HCT116 (cell line): ENCODE measurements at regions not wholly inside any gene's neighbourhood (a gene's known extent, or its start where the extent isn't known, plus 50 kb on each side); places are given as distances from the start of the nearest gene placed in this dataset.

Experiments
- ATF3 ChIP-seq: IDR thresholded peaks from 2 replicates; pipeline ENCODE4 v1.6.1; 2012
- CEBPB ChIP-seq: IDR thresholded peaks from 2 replicates; pipeline ENCODE4 v1.6.1; 2012; ENCODE audit warnings: low read depth
- CTCF ChIP-seq, 3 experiments: fragments of 200-600 bp in 1 of 3; sonication (generic) in 1 of 3; IDR thresholded peaks in 2 of 3; conservative IDR thresholded peaks in 1 of 3; 2 replicates each; pipeline ENCODE4 v1.5.1; 2012 to 2017; ENCODE audit warnings: low read depth in 2 of 3, low read length in 2 of 3, antibody characterized with exemption in 1 of 3, borderline replicate concordance in 1 of 3, control low read depth in 1 of 3, mild to moderate bottlenecking in 1 of 3, mixed read lengths in 1 of 3, mixed run types in 1 of 3, moderate library complexity in 1 of 3; ENCODE audit not compliant: insufficient read depth in 1 of 3
- EGR1 ChIP-seq: IDR thresholded peaks from 2 replicates; pipeline ENCODE4 v1.6.1; 2012; ENCODE audit warnings: low read depth
- EZH2 ChIP-seq: fragments of 200-600 bp; sonication (generic); IDR thresholded peaks from 2 replicates; pipeline ENCODE4 v1.6.1; 2017; ENCODE audit warnings: antibody characterized with exemption, mixed run types
- EZH2phosphoT487 ChIP-seq: fragments of 200-600 bp; IDR thresholded peaks from 2 replicates; pipeline ENCODE4 v1.6.1; 2018; ENCODE audit warnings: antibody characterized with exemption, borderline replicate concordance
- POLR2A ChIP-seq: IDR thresholded peaks from 2 replicates; pipeline ENCODE4 v1.7.0; 2011; ENCODE audit warnings: borderline replicate concordance; ENCODE audit not compliant: insufficient read depth, insufficient read length; ENCODE audit errors: extremely low read depth
- POLR2AphosphoS5 ChIP-seq: IDR thresholded peaks from 2 replicates; pipeline ENCODE4 v1.6.1; 2011; ENCODE audit warnings: mild to moderate bottlenecking, low read depth, low read length, moderate library complexity
- RAD21 ChIP-seq: IDR thresholded peaks from 2 replicates; pipeline ENCODE4 v1.6.1; 2012; ENCODE audit warnings: low read depth, mild to moderate bottlenecking
- SIN3A ChIP-seq: IDR thresholded peaks from 2 replicates; pipeline ENCODE4 v1.6.1; 2012; ENCODE audit warnings: low read depth
- SP1 ChIP-seq: IDR thresholded peaks from 2 replicates; pipeline ENCODE4 v1.6.1; 2012; ENCODE audit warnings: low read depth
- TF ChIP-seq, protein P1 (sequence below): IDR thresholded peaks from 2 replicates; pipeline ENCODE4 v1.6.1; 2012

DNA sequence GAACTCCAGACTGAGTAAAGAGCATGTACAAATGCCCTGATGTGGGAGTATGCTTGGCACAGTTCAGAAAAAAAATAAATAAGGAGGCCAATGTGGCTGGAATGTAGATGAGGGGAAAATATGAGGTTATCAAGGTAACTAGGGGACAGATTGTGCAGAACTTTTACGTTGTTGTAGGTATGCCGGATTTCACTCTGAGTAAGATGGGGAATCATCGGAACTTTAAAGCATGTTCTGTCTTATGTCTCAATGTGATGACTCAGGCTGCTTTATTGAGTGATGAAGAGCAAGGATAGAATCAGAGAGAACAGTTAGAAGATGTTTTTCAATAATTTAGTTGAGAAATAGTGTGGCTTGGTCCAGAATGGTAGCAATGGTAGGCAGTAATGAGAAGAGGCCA lies 130.4 kb downstream of the C11orf87 start:
- TF ChIP-seq CTCF (IDR thresholded peaks at IDR 0.05 in 2 of 3, conservative IDR thresholded peaks at IDR 0.05 in 1 of 3; ENCODE audit: borderline replicate concordance in 1 of 3, insufficient read depth in 1 of 3, low read depth in 2 of 3, low read length in 2 of 3): no peak
- no peak for TF ChIP-seq EGR1
- TF ChIP-seq ATF3: no peak
- TF ChIP-seq POLR2AphosphoS5: no peak
- no peak for TF ChIP-seq EZH2
- no peak for TF ChIP-seq SP1
- TF ChIP-seq POLR2A: no peak
- TF ChIP-seq EZH2phosphoT487: no peak
- no peak for TF ChIP-seq RAD21
- no peak for TF ChIP-seq CEBPB
- TF ChIP-seq, protein P1, sequence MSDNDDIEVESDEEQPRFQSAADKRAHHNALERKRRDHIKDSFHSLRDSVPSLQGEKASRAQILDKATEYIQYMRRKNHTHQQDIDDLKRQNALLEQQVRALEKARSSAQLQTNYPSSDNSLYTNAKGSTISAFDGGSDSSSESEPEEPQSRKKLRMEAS: no peak
- no peak for TF ChIP-seq SIN3A
